ENCODE measurements at regions not wholly inside any gene's neighbourhood (a gene's known extent, or its start where the extent isn't known, plus 50 kb on each side); places are given as distances from the start of the nearest gene placed in this dataset.
"Not testable (repeated sequence)": the region's sequence is repeated elsewhere in the genome, so short reads cannot be mapped to it uniquely, and the experiment has no call there.

DNA sequence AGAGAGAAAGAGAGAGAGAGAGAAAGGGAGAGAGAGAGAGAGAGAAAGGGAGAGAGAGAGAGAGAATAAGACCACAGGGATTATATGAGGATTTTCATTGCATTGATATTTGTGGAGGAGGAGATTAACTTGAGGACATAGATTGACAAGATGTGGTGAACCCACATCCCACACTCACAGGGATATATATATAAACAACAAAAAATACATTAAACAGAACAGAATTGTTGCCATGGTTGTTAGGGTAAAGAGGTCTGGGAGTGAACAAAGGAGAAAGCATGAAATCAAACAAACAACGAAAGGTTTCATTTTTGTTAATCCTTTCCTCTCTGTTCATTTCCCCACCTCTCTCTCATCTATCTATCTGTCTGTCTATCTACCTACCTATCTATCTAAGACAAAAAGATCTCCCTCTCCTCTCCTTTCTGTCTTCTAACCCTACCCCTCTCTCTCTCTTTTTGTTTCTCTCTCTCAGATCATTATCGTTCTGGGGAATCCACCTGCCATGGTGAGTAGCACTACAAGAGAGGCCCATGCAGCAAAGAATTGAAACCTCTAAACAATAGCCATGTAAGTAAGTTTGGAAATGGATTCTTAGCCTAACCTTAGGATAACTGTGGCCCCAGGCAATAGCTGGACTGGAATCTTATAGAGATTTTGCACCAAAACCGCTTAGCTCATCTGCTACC is 280.9 kb downstream of the RAP2B start:
- DNase-seq, result no peak

DNA sequence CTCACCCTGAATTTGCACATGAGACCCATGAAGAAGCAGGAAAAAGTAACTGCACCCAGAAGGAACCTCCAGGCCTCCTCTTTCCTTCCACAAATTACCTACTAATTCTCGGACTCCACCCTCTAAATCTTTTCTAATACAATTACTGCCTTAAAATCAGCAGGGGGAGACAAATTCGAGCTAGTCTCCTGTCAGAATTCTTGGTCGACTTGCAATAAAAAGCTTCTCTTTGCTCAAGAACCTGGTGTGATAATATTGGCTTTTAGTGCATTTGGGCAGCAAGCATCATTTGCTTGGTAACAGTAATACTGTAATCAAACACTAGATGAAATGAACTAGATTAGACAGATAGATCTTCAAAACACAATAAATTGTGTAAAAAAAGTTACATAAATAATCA is 281.9 kb downstream of the RAP2B start:
- DNase-seq, result no peak

DNA sequence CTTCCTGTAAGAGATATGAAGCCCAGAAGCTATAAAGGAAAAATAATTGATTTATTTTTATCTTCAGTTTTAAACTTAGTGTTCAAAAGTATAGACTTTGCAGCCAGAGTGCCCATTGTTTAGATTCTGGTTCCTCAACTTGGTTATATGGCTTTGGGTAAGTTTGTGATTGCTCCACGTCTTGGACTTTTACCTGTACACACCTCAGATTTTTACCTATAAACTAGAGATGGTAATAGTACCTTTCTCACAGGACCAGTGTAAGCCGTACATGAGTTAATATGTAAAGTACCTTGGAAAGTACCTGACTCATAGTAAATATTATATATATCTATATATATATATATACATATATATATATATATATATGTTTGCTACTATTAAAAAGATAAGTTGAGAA is 283.8 kb downstream of the RAP2B start:
- no peak for DNase-seq

DNA sequence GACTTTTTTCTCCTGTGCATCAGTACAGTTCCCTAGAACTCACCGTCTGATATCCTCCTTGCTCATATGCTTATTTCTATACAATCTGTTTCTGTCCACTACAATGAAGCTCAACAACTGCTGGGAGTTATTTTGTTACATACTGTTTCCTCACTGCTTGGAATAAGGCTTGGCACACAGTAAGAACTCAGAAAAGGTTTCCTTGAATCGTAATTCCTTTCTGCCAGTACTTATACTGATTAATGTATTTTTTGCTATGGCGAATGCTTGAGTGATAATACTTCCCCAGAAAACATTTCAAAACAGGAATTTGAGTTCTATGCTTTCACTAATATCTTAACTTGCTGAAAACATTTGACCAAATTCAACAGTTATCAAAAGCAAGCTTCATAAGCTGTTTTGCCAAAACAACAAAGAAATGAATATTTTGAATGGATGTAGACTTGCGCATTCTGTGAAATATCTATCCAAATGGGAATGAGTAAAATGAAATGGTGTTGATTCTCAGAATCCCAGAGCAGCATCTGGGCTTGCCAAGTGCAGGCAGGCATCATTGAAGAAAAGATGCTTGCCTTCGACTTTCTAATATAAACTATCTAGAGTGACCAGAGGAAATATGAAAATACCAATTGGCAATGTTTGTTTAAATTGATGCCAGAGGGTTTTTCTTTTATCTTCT is 286.3 kb downstream of the RAP2B start:
- no peak for DNase-seq

DNA sequence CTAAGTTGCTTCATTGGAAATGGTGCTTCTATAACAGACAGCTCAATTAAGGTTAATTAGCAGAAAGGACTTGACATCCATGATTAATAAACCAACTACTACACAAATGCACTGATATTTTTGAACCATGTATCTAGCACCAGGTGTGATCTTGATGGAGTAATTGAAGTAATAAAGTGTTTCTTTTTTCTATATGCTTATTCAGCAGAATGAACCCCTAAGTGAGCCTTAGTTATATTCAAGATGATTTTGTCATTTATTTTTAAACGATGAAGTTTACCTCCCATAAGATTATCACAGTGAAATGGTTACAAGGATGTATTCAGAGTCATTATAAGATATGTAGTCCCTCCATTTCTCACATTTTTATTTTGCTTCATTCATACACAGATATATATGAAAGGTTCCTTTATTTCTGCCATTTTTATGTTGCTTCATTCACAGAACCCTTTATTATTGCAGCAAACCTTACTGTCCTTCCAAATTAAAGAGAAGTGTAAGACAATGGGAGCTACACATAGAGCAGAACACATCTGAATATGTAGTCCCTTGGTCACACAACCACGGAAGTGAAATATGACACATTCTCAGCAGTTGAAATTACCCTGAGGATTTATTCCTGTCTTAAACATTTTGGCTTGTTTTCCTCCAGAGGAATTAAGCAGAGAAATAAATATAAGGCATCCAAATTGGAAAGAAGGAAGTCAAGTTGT is 295.0 kb downstream of the RAP2B start:
- no peak for DNase-seq

DNA sequence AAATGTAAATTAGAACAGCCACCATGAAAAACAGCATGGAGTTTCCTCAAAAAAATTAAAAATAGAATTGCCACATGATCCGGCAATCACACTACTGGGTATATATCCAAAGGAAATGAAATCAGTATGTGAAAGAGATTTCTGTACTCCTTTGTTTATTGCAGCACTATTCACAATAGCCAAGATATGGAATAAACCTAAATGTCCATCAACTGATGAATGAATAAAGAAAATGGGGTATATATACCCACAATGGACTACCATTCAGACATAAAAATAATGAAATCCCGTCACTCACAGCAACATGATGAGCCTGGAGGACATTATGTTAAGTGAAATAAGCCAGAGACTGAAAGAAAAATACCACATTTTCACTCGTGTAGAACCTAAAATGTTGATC is 296.9 kb downstream of the RAP2B start:
- no peak for DNase-seq

DNA sequence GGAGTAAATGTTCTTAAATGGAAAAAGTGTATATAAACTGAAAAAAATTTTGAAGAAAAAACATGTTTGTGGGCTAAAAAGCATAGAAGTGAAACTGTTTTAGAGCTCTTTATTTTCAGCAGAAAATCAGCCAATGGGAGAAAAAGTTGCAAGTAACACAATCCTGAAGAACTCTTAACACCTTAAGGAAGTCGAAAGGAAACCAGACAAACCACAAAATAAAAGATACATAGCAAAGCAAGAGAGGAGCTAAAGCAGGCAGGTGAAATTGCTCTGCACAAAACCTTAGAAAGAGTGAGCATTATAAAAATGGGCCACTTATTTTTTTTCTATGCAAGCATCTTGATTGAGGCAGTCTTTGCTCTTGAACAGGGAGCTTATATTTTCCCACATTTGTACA is 300.5 kb downstream of the RAP2B start:
- no peak for DNase-seq

DNA sequence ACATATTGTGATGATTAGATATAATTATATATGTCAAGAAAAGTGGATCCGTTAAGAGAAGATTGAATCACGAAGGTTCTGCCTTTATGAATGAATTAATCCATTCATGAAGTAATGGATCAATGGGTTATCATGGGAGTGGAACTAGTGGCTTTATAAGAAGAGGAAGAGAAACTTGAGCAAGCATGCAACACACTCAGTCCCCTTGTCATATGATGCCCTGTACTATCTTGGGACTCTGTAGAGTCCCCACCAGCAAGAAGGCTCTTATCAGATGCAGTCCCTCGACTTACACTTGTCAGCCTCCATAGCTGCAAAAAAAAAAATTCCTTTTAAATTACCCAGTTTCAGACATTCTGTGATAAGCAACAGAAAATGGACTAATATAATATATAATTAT is 301.9 kb downstream of the RAP2B start:
- DNase-seq, result no peak

DNA sequence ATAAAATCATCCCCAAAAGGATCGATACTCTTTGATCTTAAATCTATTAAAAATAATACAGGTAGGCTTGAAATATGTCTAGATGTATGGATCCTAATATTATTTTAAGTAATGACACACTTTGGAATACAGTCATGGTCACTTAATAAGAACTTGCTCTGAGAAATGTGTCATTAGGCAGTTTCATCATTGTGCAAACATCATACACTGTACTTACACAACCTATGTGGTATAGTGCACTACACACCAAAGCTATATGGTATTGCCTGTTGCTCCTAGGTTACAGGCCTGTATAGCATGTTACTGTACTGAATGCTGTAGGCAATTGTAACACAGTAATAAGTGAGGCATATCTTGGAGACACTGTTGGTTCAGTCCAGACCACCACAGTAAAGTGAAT is 307.1 kb downstream of the RAP2B start:
- no peak for DNase-seq

DNA sequence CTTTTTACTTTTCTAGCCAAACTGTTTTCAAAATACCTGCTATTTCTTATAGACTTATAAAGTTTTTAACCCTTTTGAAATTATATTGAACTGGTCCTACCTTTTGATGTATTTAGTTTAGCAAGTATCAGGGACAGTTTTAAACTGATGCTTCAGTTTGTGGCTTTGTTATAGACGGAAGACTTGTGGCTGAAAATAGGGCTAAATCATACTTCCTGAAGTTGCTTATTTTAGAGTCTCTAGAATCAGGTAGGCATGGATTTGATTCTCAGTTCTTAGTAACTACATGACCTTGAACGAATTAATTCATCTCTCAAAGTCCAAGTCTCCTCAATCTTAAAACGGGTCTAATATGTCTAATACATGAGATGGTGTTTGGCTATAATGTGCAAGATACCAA is 322.8 kb downstream of the RAP2B start:
- DNase-seq, result no peak

DNA sequence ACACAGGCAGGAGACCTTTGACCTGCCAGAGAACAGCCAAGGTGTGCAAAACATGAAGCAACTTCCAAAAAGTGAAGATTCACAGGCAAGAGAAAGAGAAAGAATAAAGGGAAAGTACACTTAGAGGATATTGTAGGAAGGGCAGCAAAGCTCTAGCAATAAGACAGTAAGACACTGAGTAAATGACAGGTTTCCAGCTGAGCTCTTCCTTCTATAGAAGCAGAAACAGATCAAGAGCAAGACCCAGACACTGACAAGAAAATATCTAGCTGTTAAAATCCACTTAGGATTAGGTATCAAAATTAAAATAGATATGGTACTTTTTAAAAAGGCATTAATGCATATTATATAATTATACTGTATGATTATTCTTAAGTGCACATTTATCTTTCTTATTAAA is 333.4 kb downstream of the RAP2B start:
- DNase-seq, result no peak

DNA sequence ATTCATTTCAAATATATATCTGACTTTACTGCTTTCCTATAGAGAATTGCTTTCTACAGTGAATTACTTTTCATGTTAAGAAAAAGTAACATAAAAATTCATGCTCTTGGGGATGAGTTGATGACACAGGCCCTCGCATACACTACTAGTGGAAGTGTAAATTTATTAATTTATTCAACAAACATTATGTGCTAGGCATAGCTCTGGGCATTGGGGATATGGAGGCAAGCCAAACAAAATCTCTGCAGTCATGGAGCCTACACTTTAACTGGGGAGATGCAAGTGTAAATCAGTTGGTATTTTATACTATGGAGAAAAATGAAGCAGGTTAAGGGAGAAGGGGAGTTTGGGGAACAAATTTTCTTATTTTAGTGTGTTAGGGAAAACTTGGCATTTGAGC is 340.7 kb downstream of the RAP2B start:
- no peak for DNase-seq

DNA sequence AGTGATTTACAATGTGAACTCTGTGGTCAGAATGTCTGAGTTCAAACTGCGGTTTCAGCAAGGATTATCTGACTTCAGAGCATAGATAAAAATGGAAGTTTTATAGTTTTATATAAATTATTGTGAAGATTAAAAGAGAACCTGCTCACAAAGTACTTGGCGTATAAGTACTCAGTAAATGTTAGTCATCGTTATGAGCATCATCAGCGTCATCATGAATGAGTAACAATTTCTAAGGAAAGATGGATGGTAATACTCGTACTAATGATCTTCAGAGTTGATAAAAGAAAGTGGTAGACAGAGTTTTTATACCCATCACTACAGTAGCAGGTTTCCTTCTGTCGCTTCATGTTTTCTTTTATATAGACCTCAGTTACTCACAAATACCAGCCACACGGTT is 341.8 kb downstream of the RAP2B start:
- no peak for DNase-seq

DNA sequence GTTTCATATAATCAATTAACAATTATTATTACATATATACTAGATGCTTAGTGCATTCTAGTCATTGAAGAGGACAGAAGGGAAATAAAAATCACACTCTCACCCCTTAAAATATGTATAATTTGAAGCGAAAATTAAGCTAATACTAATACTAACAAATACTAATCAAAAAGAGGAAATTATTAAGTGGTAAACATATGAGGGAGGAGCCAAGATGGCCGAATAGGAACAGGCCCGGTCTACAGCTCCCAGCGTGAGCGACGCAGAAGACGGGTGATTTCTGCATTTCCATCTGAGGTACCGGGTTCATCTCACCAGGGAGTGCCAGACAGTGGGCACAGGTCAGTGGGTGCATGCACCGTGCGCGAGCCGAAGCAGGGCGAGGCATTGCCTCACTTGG is 344.2 kb downstream of the RAP2B start:
- DNase-seq, result not testable (repeated sequence)

DNA sequence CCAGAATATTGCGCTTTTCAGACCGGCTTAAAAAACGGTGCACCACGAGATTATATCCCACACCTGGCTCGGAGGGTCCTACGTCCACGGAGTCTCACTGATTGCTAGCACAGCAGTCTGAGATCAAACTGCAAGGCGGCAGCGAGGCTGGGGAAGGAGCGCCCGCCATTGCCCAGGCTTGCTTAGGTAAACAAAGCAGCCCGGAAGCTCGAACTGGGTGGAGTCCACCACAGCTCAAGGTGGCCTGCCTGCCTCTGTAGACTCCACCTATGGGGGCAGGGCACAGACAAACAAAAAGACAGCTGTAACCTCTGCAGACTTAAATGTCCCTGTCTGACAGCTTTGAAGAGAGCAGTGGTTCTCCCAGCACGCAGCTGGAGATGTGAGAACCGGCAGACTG is 344.7 kb downstream of the RAP2B start:
- DNase-seq, result not testable (repeated sequence)

DNA sequence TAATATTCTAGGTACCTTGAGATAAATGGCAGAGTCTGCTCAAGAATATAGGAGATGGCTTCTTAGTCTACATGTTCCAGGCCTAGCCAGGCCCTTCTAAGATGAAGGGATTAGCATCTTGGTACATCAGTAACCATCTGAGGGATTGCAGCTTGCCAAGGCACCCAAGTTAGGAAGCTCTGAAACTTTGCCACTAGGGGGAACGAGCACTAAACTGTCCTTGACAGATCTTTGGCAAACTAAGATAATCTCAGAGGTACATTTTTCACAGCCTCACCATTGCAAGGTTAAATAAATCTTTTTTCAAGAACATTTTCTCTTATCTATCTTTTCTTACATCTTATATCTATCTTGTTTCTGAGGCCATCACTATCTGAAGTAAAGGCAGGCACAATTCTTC is 351.2 kb downstream of the RAP2B start:
- no peak for DNase-seq

DNA sequence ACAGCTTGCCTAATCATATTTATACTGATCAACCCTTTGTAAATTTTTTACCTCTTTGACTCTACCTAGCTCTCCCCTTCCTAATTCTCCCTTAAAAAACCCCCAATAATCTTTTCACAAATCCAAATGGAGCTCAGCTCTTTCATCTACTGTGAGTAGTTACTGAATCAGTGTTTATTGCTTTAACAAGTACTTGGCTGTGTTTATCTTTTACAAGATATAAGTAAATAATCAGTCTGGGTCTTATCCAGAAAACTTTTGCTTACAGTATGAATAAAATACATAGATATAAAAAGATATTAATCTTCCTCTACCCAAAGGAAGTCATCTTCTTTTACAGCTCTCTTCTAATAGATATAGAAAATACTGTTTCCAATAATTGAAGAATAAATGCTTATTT is 366.4 kb downstream of the RAP2B start:
- no peak for DNase-seq

DNA sequence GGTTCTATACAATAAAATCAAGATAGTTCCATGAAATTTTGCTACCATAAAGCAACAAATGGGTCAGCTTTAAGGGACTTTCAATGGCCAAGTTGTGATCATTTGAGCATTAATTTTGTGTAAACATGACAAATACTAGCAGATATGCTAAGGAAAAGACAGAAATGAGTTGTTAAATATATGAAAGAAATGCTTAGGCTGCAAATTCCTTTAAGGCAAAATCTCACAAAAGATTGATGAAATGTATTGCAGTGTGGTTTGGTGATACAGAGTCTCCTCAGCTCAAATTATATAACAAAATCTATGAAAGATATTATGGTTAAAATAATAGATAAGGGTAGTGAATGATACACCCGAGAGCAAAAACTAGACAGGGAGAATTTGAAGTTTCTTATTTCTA is 377.2 kb downstream of the RAP2B start:
- DNase-seq, result no peak

DNA sequence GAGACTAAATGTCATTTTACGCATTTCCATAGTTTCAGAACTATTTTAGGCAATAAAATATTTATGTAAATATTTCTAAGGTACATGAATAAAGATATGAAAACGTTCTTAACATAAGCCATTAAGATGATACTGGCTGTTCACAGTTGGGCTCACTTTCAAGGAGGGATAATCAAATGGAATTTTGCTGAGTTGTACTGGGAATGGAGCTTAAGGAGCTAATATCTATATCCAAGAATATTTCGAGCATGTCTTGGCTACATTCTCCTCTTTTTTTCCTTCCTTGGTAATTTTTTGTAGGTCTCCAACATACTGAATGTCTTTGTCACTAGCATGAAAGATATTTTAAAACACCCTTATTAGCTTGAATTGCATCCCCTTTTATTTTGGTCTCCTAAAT is 383.4 kb downstream of the RAP2B start:
- no peak for DNase-seq

DNA sequence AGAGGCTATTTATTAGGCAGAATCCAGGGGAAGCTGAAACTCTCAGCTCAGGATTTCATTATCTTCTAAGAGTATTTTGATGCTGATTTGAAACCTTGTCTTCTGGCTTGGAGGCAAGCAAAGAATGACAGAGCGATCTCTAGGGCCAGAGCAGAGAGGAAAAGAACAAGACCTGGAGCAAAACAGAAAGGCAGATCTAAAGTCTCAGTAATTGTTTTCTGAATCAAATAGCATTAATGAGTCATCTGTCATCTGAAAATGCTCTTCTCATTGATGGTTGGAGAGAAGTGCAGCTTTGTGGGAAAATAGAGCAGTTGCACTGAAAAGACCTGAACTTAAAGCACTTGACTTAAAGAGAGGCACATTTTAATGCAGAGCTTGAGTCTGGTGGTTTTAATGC is 385.9 kb downstream of the RAP2B start:
- no peak for DNase-seq

DNA sequence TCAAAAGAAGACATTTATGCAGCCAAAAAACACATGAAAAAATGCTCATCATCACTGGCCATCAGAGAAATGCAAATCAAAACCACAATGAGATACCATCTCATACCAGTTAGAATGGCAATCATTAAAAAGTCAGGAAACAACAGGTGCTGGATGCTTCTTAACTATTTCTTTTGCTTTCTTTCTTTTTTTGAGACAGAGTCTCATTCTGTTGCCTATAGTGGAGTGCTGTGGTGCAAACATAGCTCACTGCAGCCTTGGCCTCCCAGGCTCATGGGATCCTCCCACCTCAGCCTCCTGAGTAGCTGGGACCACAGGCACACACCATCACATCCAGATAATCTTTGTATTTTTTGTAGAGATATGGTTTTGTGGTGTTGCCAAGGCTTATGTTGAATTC is 387.7 kb downstream of the RAP2B start:
- not testable (repeated sequence) for DNase-seq

DNA sequence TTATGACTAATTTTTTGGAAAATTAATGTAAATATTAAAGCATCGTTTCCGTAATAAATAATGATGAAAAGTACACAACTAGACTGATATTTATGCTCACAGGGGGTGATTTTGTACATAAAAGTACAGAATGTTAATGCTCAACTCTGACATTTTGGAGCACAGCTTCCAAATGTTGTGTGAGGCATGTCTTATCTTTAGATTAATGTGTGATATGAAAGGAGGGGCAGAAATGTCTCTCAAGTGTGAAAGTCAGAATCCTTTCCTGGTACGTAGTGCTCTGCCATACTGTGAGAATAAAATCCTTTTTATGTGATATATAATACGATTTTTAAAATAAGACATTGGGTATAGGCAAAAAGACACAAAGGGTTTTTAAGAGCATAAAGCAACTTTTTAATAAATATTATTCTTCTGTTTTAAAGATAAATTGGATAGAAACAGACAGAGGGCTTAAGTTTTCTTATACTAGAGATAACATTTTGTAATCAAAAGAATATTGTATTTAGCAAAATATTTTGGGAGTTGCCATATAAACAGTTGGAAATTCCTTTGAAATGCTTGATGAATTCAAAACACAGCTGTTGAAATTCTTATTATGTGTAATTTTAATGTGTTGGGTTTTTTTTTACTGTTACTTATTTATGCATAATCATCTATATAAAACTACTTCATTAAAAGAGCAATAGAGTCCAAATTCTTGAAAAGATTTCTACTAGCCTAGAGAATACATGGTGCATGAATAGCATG is 389.7 kb downstream of the RAP2B start:
- no peak for DNase-seq

DNA sequence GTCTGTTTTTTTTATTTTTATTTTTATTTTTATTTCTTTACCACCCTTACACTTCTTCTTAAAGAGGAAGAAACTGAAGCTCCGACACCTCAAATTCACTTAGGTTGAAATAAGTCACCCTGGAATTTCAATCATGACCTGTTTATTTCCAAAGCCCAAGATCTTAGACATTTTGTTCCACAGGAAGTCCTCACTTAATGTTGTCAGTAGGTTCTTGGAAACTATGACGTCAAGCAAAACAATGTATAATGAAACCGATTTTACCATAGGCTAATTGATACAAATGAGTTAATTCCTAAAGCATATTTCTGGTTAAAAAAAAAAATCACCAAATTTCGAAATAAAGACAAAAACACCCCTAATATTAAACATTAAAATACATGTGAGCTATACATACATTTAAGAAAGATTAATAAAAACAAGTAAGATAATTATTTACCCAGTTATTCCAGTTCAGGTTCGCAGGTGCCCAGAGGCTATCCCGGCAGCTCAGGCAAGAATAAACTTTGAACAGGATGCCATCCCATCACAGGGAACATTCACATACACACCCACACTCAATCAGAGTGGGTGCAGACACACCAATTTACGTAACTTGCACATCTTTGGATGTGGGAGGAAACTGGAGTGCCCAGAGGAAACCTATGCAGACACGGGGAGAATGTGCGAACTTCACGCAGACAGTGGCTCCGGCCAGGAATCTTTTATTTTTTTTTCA is 391.0 kb downstream of the RAP2B start:
- no peak for DNase-seq

Data from NCI-H2171 treated with DMSO at 0.1 percent for 48 hours (cell line).